Endometrial microvascular endothelial cells (primary cell): ENCODE measurements at regions not wholly inside any gene's neighbourhood (a gene's known extent, or its start where the extent isn't known, plus 50 kb on each side); places are given as distances from the start of the nearest gene placed in this dataset.
"Not testable (repeated sequence)": the region's sequence is repeated elsewhere in the genome, so short reads cannot be mapped to it uniquely, and the experiment has no call there.

Source experiments
- in situ Hi-C: cut with HindIII; loops from 2 replicates; pipeline ENCODE4 v1.10.0; 2017; ENCODE audit warnings: low sequenced_read_pairs, low pct_unique_long_range_greater_than_20kb; ENCODE audit errors: inconsistent ontology term

GRCh38 chr5:126029282-126029681 lies 393.9 kb upstream of the GRAMD2B start:
- in situ Hi-C loops, result not testable (repeated sequence)

GRCh38 chr5:126030698-126031097 lies 392.5 kb upstream of the GRAMD2B start:
- in situ Hi-C loops, result no loop called here

GRCh38 chr5:126031989-126032716 lies 391.1 kb upstream of the GRAMD2B start:
- in situ Hi-C loops, result no loop called here

- in situ Hi-C loops, result no loop called here
These were observed 379.5 kb upstream of the GRAMD2B start for GRCh38 chr5:126043688-126044087.

GRCh38 chr5:126044111-126044668 lies 379.0 kb upstream of the GRAMD2B start:
- in situ Hi-C loops, result no loop called here

- in situ Hi-C loops, result no loop called here
These were observed 378.2 kb upstream of the GRAMD2B start for GRCh38 chr5:126044931-126045565.

- in situ Hi-C loops, result no loop called here
These were observed 376.9 kb upstream of the GRAMD2B start for GRCh38 chr5:126046318-126046717.

- in situ Hi-C loops, result no loop called here
These were observed 376.2 kb upstream of the GRAMD2B start for GRCh38 chr5:126046846-126047571.

- in situ Hi-C loops, result no loop called here
These were observed 371.1 kb upstream of the GRAMD2B start for GRCh38 chr5:126052120-126052519.

- in situ Hi-C loops, result no loop called here
These were observed 370.4 kb upstream of the GRAMD2B start for GRCh38 chr5:126052791-126053190.

- in situ Hi-C loops, result no loop called here
These were observed 369.6 kb upstream of the GRAMD2B start for GRCh38 chr5:126053630-126054029.

GRCh38 chr5:126054577-126055347 lies 368.4 kb upstream of the GRAMD2B start:
- in situ Hi-C loops, result no loop called here

GRCh38 chr5:126055348-126055729 lies 367.9 kb upstream of the GRAMD2B start:
- in situ Hi-C loops, result no loop called here

- in situ Hi-C loops, result no loop called here
These were observed 366.9 kb upstream of the GRAMD2B start for GRCh38 chr5:126056352-126056751.

- in situ Hi-C loops, result no loop called here
These were observed 366.2 kb upstream of the GRAMD2B start for GRCh38 chr5:126056851-126057622.

GRCh38 chr5:126058392-126058791 lies 364.8 kb upstream of the GRAMD2B start:
- in situ Hi-C loops, result not testable (repeated sequence)

GRCh38 chr5:126062398-126063221 lies 360.6 kb upstream of the GRAMD2B start:
- in situ Hi-C loops, result no loop called here

GRCh38 chr5:126065061-126065460 lies 358.1 kb upstream of the GRAMD2B start:
- in situ Hi-C loops, result no loop called here
